ENCODE measurements at regions not wholly inside any gene's neighbourhood (a gene's known extent, or its start where the extent isn't known, plus 50 kb on each side); places are given as distances from the start of the nearest gene placed in this dataset.

GRCh38 chr3:116586285-116586944 is 123.2 kb upstream of the TUSC7 start:
- H3K27me3 ChIP-seq (replicated peaks in 1 of 7), result no peaks in the 10 kb centered on the region
- no peaks in the 10 kb centered on the region for H3K4me1 ChIP-seq
- intact Hi-C loops (cut with DNase I; ENCODE audit: low total_unique reads), result no loop called here
- peaks cover 0 to 4% (median 0%) of the 10 kb centered on the region in 8 donors for H3K9me3 ChIP-seq
- WGBS, 5 donors, result 58 to 72% (median 67%) methylated on average over 7 of the region's 7 CpGs
- H3K4me3 ChIP-seq, result no peak overlapping the region
- H3K27ac ChIP-seq, result no peak overlapping the region
- no peak for DNase-seq
- TF ChIP-seq POLR2AphosphoS5 (IDR thresholded peaks at IDR 0.05), result no peak
- TF ChIP-seq CTCF (IDR thresholded peaks at IDR 0.05 in 8 of 11, conservative IDR thresholded peaks at IDR 0.05 in 3 of 11), result no peak
- TF ChIP-seq POLR2A (IDR thresholded peaks at IDR 0.05), result no peak
- H3K36me3 ChIP-seq, result no peaks in the 10 kb centered on the region

DNA sequence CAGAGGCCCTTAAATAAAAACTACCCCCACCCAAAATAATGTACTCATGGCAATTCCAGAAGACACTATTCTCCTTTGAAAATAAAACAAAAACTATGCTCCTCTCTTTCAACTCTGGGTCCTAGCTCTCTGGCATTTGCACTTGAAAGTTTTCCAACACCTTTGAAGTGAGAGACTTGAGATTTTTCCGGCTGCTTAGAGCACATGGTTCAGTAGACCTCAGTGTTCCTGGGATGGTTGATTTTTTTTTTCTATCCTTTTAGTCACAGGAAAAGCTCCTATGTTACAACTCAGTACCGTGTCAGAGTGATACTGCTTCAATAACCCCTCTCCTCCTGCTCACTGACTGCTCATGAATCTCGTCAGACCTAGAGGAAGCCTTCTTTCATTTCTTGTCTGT is 118.3 kb upstream of the TUSC7 start:
- intact Hi-C loops (cut with DNase I; ENCODE audit: low total_unique reads), result no loop called here
- H3K4me3 ChIP-seq, result no peak overlapping the region
- no peak for DNase-seq
- no peaks in the 10 kb centered on the region for H3K36me3 ChIP-seq
- H3K9me3 ChIP-seq, result no peaks in the 10 kb centered on the region
- H3K4me1 ChIP-seq, result no peaks in the 10 kb centered on the region
- TF ChIP-seq POLR2AphosphoS5 (IDR thresholded peaks at IDR 0.05), result no peak
- TF ChIP-seq CTCF (IDR thresholded peaks at IDR 0.05 in 8 of 11, conservative IDR thresholded peaks at IDR 0.05 in 3 of 11), result no peak
- H3K27ac ChIP-seq, result no peak overlapping the region
- H3K27me3 ChIP-seq (replicated peaks in 1 of 7), result no peaks in the 10 kb centered on the region
- 49 to 63% (median 52%) methylated on average over 3 of the region's 3 CpGs for WGBS, 5 donors

DNA sequence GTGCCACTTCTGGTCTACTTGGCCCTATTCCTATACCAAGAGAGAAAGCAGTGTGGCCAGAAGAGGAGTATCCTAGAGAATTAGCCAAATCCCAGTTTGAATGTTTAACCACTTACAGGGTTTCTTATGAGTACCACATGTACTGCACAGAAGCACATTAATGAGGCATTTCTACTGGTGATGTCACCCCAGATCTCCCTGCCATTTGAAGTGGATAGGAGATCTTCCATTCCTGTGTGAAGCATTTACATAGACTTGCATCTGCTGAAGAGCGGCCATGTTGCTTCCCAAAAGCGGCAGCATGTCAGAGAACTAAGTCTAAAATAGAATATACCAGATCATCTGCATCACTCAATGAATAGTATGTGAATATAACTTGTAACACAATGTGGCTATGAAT is 108.4 kb upstream of the TUSC7 start:
- no peaks in the 10 kb centered on the region for H3K9me3 ChIP-seq
- no peak for DNase-seq

DNA sequence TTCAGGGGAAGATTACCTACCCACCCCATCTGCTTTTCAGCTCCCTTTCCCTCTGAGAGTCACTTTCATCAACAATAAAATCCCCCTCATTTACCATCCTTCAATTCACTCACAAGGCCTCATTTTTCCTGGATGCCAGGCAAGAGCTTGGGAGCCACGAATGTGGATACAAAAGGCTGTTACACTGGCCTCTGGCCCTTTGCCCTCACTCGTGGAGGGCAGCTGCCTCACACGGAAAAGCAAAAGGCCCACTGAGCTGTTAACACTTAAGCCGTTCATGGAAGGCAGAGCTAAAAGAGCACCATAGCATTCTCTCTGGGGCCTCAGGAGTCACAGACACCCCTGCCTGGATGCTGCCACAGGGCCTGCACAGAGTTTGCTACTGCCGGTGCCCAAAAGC is 102.4 kb upstream of the TUSC7 start:
- intact Hi-C loops (cut with DNase I; ENCODE audit: low total_unique reads), result no loop called here
- no peaks in the 10 kb centered on the region for H3K4me1 ChIP-seq
- WGBS, 5 donors, result 81 to 86% (median 86%) methylated on average over 4 to 5 of the region's 5 CpGs
- H3K27ac ChIP-seq, result no peak overlapping the region
- H3K36me3 ChIP-seq, result no peaks in the 10 kb centered on the region
- H3K9me3 ChIP-seq, result peaks cover 0 to 16% (median 3%) of the 10 kb centered on the region in 8 donors
- no peak for DNase-seq
- TF ChIP-seq POLR2A (IDR thresholded peaks at IDR 0.05), result no peak
- no peak for TF ChIP-seq POLR2AphosphoS5 (IDR thresholded peaks at IDR 0.05)
- no peak overlapping the region for H3K4me3 ChIP-seq
- H3K27me3 ChIP-seq (replicated peaks in 1 of 7), result no peaks in the 10 kb centered on the region

More for the DNA sequence above, 108.4 kb upstream of the TUSC7 start:
- Histone ChIP-seq H3K4me1 (no peaks in the 10 kb centered on the region), H3K27ac (no peak overlapping the region), H3K4me3 (no peak overlapping the region), H3K36me3 (no peaks in the 10 kb centered on the region), H3K27me3 (replicated peaks in 1 of 7) (no peaks in the 10 kb centered on the region)
- 85 to 97% (median 95%) methylated on average over 2 of the region's 2 CpGs for WGBS, 5 donors
- TF ChIP-seq POLR2A (IDR thresholded peaks at IDR 0.05), result no peak
- no peak for TF ChIP-seq CTCF (IDR thresholded peaks at IDR 0.05 in 8 of 11, conservative IDR thresholded peaks at IDR 0.05 in 3 of 11)
- no peak for TF ChIP-seq POLR2AphosphoS5 (IDR thresholded peaks at IDR 0.05)
- intact Hi-C loops (cut with DNase I; ENCODE audit: low total_unique reads), result no loop called here

Data from spleen (tissue), 11 donors.